ENCODE measurements at regions not wholly inside any gene's neighbourhood (a gene's known extent, or its start where the extent isn't known, plus 50 kb on each side); places are given as distances from the start of the nearest gene placed in this dataset.
A peak's percentile ranks its signal among the peaks of the same experiment; 100 is the strongest.
"Not testable (repeated sequence)": the region's sequence is repeated elsewhere in the genome, so short reads cannot be mapped to it uniquely, and the experiment has no call there.

DNA sequence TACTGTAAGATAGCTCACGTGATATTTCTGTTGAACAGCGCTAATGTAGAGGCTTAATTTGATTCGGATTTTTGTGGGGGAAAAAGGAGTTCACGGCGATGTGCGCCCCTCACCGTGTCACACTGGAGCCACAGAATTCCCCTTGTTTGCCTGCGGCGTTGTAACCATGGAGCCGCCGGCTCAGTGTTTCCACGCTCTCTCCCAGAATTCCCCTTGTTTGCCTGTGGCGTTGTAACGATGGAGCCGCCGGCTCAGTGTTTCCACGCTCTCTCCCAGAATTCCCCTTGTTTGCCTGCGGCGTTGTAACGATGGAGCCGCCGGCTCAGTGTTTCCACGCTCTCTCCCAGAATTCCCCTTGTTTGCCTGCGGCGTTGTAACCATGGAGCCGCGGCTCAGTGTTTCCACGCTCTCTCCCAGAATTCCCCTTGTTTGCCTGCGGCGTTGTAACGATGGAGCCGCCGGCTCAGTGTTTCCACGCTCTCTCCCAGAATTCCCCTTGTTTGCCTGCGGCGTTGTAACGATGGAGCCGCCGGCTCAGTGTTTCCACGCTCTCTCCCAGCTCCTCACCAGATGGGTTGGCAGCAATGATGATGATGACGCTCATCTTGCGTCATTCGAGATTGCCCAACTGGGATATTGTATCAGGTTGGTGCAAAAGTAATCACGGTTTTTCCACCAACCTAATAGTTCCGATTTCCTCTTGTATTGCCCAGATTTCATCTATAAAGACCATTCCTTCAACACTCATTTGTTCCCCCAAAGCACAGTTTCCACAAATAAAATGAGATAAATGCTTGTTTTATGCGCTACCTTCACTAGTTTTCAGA, 228.6 kb downstream of the KLF6 start:
- DNase-seq, H3K27me3 Mint-ChIP-seq, H3K27ac Mint-ChIP-seq, H3K36me3 Mint-ChIP-seq, CTCF ChIA-PET, H3K4me3 Mint-ChIP-seq, H3K9me3 Mint-ChIP-seq: not testable (repeated sequence)
- H3K4me1 Mint-ChIP-seq: peaks cover 32% of the 10 kb centered on the region

DNA sequence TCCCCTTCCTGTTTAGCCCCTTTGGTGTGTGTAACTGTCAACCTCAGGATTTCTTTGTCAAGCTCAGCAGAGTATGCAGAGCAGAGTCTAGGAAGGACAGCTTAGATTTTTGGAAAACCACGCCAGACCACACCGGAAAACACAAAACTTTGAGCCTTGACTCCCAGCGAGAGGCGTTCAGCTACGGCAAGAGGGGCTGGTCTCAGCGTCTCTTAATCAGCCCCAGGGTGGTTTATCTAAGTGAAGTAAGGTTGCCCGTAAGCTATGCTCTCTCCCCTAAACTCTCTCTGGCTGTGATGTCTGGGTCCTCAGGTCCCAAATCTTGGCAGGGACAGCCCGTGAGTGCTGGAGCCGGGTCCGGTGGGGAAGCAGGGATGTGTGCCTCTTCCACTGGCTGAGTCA, 230.9 kb downstream of the KLF6 start:
- H3K36me3 Mint-ChIP-seq: no peaks in the 10 kb centered on the region
- H3K9me3 Mint-ChIP-seq: no peaks in the 10 kb centered on the region
- H3K4me3 Mint-ChIP-seq: no peak overlapping the region
- H3K27ac Mint-ChIP-seq: peak overlapping the region; percentile 26
- peaks cover 5% of the 10 kb centered on the region for H3K27me3 Mint-ChIP-seq
- H3K4me1 Mint-ChIP-seq: peaks cover 33% of the 10 kb centered on the region
- no peak for DNase-seq
- CTCF ChIA-PET: no interaction called here

DNA sequence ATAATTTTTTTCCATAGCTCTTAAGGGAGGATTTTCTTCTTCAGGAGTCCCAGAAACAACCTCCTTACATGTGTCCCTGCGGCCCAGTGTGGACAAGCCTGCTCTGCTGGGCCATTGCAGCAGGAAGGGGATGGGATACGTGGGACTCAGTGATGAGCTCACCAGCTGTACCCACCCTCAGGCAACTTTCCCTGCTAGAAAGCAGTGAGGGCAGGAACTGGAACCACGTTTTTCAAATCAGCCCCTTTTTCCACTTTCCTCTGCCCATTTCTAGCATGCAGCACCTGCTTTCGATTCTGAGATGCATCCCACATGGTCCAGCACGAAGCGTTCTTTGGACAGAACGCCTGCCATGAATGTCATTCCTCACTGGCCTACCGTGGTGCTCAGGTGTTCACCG, 232.7 kb downstream of the KLF6 start:
- Mint-ChIP-seq H3K9me3 (no peaks in the 10 kb centered on the region), H3K4me3 (no peak overlapping the region), H3K27me3 (peaks cover 12% of the 10 kb centered on the region), H3K27ac (no peak overlapping the region), H3K4me1 (peaks cover 33% of the 10 kb centered on the region), H3K36me3 (no peaks in the 10 kb centered on the region)
- no peak for DNase-seq
- CTCF ChIA-PET: no interaction called here

DNA sequence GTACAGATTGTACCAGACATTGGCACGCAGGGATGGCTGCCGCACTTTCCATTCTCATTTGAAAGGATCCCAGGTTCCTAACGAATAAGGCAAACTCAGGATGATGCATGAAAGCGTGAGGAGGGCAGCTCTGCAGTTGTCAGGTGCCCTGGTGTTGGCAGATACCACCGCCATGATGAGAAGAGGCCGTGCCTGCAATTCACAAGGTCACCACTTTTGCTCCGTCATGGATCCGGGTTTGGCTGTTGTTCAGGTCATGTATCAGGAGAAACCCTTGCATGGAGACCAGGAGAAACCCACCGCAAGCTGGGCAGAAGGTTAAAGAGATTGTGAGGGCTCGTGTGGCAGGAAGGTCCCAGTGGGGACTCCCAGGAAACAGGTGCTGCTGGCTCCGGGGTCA, 233.2 kb downstream of the KLF6 start:
- Mint-ChIP-seq H3K27ac (no peak overlapping the region), H3K4me3 (no peak overlapping the region), H3K9me3 (peaks cover 1% of the 10 kb centered on the region), H3K27me3 (peaks cover 8% of the 10 kb centered on the region), H3K4me1 (peaks cover 33% of the 10 kb centered on the region), H3K36me3 (no peaks in the 10 kb centered on the region)
- no peak for DNase-seq
- CTCF ChIA-PET: no interaction called here

DNA sequence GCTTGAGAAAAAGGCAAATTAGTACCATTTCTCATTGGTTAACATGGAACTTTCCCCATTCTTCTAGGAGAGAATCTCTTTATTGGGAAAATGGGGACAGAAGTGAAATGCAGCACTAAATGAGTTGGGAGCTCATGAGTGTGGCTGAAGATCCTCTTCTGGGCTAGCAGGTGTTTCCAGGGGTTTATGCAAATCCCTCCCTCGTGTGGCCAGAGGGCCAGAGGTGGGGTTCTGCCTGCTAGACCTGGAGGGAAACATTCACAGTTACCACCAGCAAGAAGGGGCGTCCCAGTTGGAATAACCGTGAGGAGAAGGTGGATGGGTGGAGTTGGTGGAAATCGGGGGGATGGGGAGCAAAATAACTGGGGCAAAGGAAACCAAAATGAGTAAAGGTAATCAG, 235.9 kb downstream of the KLF6 start:
- H3K27ac Mint-ChIP-seq: no peak overlapping the region
- no peaks in the 10 kb centered on the region for H3K36me3 Mint-ChIP-seq
- H3K9me3 Mint-ChIP-seq: peaks cover 4% of the 10 kb centered on the region
- H3K4me1 Mint-ChIP-seq: peaks cover 20% of the 10 kb centered on the region
- CTCF ChIA-PET: no interaction called here
- no peak for DNase-seq
- peaks cover 8% of the 10 kb centered on the region for H3K27me3 Mint-ChIP-seq
- no peak overlapping the region for H3K4me3 Mint-ChIP-seq

DNA sequence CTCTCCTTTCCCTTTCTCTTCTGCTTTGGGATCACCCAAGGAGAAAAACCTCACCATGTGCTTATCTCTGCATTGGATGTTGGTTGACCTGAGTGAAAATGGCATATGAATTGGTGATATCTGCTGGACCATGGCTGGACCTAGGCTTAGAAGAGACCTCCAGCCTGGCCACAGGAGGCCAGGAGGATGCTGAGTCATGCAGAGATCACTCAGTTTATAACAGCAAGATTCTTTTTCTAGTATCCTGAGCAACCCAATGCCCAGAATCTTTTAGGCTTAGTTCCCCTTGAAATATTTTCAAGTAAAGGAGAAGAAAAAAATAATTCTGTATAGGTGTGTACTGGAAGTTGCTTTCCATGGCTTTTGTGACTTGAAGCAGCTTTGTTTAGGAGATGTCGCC, 236.3 kb downstream of the KLF6 start:
- Mint-ChIP-seq H3K27me3 (peaks cover 10% of the 10 kb centered on the region), H3K4me3 (no peak overlapping the region), H3K4me1 (peaks cover 17% of the 10 kb centered on the region), H3K9me3 (peaks cover 4% of the 10 kb centered on the region), H3K27ac (no peak overlapping the region), H3K36me3 (no peaks in the 10 kb centered on the region)
- no peak for DNase-seq
- CTCF ChIA-PET: no interaction called here

DNA sequence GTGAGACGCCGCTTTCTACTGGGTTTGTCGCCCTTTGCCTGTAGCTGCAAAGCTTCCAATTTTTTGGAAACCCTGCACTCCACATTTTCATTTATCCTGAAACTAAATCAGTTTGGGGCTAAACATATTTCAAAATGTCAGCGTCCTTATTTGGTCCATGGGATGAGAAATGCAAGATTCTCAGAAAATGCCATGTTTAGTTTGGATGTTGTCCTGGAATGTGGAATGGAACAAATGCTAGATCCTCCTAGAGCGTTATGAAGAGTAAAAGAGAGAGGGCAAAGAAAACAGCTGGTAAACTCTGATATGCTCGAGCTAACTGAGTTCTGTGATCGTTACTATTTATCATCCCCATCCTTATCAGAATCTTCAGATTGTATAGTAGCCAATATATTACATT, 236.9 kb downstream of the KLF6 start:
- H3K4me3 Mint-ChIP-seq: no peak overlapping the region
- no peak overlapping the region for H3K27ac Mint-ChIP-seq
- peaks cover 13% of the 10 kb centered on the region for H3K4me1 Mint-ChIP-seq
- no peak for DNase-seq
- H3K27me3 Mint-ChIP-seq: peaks cover 12% of the 10 kb centered on the region
- no peaks in the 10 kb centered on the region for H3K36me3 Mint-ChIP-seq
- CTCF ChIA-PET: no interaction called here
- peaks cover 4% of the 10 kb centered on the region for H3K9me3 Mint-ChIP-seq

DNA sequence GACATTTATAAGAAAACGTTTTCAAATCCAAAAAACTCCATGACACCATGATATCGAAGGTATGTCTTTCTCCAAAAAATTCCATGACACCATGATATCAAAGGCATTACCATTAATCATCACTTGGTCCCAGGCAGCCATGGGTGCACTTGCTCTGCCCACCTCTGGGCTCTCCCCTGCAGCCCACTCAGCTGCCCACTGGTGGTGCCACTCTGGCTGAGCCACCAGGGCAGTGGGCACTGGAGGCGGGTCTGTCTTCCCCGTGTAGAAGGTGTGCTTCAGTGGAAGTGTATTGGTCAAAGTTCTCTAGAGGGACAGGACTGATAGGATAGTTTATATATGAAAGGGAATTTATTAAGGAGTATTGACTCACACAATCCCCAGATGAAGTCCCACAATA, 240.4 kb downstream of the KLF6 start:
- CTCF ChIA-PET: no interaction called here
- Mint-ChIP-seq H3K4me1 (no peaks in the 10 kb centered on the region), H3K27ac (no peak overlapping the region), H3K36me3 (no peaks in the 10 kb centered on the region), H3K9me3 (peaks cover 4% of the 10 kb centered on the region), H3K27me3 (peaks cover 16% of the 10 kb centered on the region), H3K4me3 (no peak overlapping the region)
- DNase-seq: no peak

DNA sequence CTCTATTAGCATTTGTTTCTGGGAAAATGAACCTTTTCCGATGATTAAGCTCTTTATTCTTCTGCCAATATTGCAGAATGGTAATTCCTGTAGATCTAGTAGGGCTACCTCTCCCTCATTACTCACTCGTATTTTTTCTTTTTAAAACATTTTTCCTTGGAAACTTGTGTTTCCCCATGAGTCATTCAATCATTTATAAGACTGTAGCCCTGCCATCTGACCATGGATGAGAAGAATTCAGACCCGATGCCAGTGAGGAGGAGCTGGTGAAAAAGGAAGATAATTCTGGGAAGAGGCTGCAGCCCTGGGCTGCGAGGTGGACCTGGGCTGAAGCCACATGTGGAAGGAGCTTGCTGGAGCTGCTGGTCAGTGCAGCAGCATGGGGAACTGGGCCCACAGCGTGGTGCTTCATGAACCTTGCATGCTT, 242.8 kb downstream of the KLF6 start:
- Mint-ChIP-seq H3K27ac (no peak overlapping the region), H3K4me3 (no peak overlapping the region), H3K4me1 (no peaks in the 10 kb centered on the region), H3K36me3 (no peaks in the 10 kb centered on the region), H3K9me3 (peaks cover 4% of the 10 kb centered on the region), H3K27me3 (peaks cover 8% of the 10 kb centered on the region)
- DNase-seq: no peak
- CTCF ChIA-PET: no interaction called here

DNA sequence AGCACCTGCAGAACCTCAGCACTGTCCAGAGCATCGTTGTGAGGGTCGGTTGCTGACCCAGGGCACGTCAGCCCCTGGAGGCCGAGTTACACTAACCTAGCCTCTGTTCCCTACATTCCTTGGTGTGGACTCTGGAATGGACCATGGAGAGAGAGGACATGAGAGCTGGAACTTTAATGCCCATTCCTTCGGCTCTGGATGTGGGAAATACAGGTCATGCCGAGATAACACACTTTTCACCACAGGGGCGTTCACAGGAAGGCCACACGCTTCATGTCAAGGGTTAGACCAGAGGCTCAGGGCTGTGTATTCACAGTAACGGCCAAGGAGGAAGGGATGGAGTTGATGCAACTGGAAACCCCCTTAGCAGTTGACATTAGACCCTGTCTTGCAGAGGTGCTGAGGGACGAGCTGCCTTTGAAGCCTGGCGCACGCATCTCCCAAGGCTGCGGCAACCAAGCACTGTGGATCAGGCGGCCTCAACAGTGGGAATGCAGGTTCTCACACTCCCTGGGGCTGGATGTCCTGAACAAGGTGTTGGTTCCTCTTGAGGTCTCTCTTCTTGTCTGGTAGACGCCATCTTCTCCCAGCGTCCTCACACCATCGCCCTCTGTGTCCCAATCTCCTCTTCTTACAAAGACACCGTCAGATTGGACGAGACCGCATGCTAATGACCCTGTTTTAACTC, 245.2 kb downstream of the KLF6 start:
- Mint-ChIP-seq H3K27me3 (peaks cover 12% of the 10 kb centered on the region), H3K9me3 (no peaks in the 10 kb centered on the region), H3K27ac (no peak overlapping the region), H3K4me3 (no peak overlapping the region), H3K36me3 (no peaks in the 10 kb centered on the region), H3K4me1 (no peaks in the 10 kb centered on the region)
- DNase-seq: no peak
- CTCF ChIA-PET: no interaction called here

DNA sequence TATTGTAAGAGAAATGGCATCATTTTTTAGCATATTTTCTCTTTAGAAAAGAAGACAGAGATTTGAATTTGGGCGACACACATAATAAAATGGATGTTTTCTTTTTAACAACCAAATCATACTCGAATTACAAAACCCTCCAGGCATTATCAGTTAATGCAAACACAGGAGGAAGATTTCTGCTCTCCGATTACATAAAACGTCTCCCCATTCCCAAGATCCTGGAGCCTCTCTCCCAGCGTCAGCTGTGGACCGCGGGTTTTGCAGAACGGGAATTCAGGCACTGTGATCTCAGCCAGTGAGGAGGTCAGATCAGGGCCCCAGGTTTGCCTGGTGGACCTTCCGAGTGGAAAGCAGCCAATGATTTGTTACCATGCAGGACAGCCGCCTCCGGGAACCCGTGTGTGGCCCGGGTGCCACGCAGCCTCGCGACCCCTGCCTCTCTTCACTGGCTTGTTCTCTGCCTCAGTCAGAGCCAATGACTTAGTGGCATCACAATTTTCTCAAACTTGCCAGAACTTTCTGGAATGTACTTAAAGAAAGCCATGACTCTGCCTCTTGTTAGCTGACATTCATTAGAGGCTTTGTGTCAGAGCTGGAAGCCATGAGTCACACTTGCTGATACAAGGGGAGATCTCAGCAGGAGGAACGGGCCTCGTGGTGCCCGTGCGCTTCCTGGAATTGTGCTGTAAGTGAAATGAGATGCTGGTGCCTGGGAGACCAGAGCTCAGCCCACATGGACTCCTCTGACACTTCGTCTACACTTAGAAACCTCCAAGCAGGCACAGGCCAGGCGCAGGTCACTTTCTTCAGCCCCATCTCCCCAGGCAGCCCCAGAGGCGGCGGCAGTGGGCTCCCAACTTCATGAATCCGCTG, 246.1 kb downstream of the KLF6 start:
- CTCF ChIA-PET: no interaction called here
- H3K27ac Mint-ChIP-seq: no peak overlapping the region

DNA sequence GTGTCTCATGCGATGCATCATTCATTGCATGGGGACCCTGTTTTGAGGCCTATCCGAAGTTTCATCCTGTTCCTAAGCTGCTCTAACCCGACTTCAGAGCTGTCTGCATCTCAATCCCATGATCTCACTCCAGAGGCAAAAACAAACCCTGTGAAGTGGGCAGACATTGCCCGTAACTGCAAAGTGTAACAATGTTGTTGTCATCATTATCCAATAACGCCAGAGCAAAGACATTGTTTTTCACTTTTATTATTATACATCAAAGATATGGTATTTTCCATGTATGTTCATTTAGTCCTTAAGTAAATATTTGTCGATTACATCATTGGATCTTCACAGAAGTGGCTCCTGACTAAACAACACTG, 246.7 kb downstream of the KLF6 start:
- H3K9me3 Mint-ChIP-seq: no peaks in the 10 kb centered on the region
- H3K27me3 Mint-ChIP-seq: peaks cover 9% of the 10 kb centered on the region
- no peak overlapping the region for H3K4me3 Mint-ChIP-seq
- CTCF ChIA-PET: no interaction called here
- no peaks in the 10 kb centered on the region for H3K36me3 Mint-ChIP-seq
- no peak overlapping the region for H3K27ac Mint-ChIP-seq
- DNase-seq: no peak
- no peaks in the 10 kb centered on the region for H3K4me1 Mint-ChIP-seq

More for the DNA sequence above, 246.1 kb downstream of the KLF6 start:
- H3K36me3 Mint-ChIP-seq: no peaks in the 10 kb centered on the region
- no peak for DNase-seq
- no peaks in the 10 kb centered on the region for H3K4me1 Mint-ChIP-seq
- no peaks in the 10 kb centered on the region for H3K9me3 Mint-ChIP-seq
- no peak overlapping the region for H3K4me3 Mint-ChIP-seq
- H3K27me3 Mint-ChIP-seq: peaks cover 12% of the 10 kb centered on the region

DNA sequence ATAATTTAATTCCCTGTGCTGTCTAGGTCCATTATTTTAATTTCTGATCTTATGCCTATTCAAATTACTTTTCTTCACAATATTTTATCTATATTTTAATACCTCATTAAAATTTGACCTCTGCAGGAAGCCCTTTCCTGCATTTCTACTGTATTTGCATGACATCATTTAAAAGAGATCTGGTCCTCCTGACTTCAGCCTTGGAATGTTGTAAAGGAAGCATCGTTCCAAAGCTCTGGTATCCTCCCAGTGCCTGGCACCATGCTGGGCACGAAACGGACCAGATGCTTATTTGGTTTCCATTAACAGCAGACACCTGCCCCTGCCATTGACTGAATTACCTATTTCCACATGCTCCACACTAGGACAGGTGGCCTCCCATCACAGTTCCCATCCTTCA, 247.5 kb downstream of the KLF6 start:
- Mint-ChIP-seq H3K9me3 (no peaks in the 10 kb centered on the region), H3K4me1 (no peaks in the 10 kb centered on the region), H3K4me3 (no peak overlapping the region), H3K36me3 (no peaks in the 10 kb centered on the region), H3K27me3 (peaks cover 4% of the 10 kb centered on the region), H3K27ac (no peak overlapping the region)
- CTCF ChIA-PET: no interaction called here
- DNase-seq: no peak

DNA sequence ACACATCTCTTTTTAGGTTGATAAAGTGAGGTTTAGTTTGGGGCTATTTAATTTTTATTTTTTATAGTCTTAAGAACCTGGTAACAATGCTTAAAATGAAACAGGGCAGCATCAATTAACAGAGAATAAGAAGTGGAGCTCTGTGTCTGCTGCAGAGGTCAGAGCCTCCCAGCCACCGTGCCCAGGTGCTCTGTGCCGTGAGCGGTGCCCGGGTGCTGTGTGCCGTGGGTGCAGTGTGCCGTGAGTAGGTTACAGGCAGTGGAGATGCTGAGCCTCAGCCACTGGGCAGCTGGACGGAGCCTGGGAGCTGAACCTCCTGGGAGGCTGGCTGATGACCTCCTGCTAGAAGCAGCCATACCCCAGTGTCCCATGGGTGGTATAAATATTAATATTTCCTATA, 250.0 kb downstream of the KLF6 start:
- Mint-ChIP-seq H3K27ac (no peak overlapping the region), H3K4me1 (no peaks in the 10 kb centered on the region)
- CTCF ChIA-PET: no interaction called here

DNA sequence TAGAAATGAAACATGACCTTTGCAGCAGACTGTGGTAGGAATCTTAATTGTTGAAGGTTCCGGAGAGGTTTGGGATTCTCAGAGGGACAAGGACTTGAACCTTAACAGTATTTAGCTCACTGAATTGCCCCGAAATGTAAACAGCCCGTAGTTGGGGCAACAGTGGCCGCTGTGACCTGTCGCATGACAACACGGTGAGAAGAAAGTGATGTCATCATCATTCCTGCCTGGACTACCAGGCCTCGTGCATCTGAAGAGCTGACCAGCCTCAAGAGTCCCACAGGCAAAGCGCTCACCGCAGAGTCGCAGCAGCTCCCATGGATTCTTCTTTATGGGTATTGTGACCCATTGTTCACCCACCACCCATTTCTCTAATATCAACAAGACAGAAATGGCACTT, 250.6 kb downstream of the KLF6 start:
- H3K27me3 Mint-ChIP-seq: peaks cover 12% of the 10 kb centered on the region
- DNase-seq: no peak
- H3K4me3 Mint-ChIP-seq: no peak overlapping the region
- H3K9me3 Mint-ChIP-seq: no peaks in the 10 kb centered on the region
- CTCF ChIA-PET: no interaction called here
- no peak overlapping the region for H3K27ac Mint-ChIP-seq
- H3K4me1 Mint-ChIP-seq: no peaks in the 10 kb centered on the region
- no peaks in the 10 kb centered on the region for H3K36me3 Mint-ChIP-seq

More for the DNA sequence above, 250.0 kb downstream of the KLF6 start:
- DNase-seq: no peak
- H3K4me3 Mint-ChIP-seq: no peak overlapping the region
- H3K36me3 Mint-ChIP-seq: no peaks in the 10 kb centered on the region
- peaks cover 8% of the 10 kb centered on the region for H3K27me3 Mint-ChIP-seq
- no peaks in the 10 kb centered on the region for H3K9me3 Mint-ChIP-seq

Data from activated naive CD4-positive, alpha-beta T cell treated with anti-CD3 and anti-CD28 coated beads, Interleukin-2, amount 10 ng/mL, durations not matched to agents 7 days and 5 days (primary cell).